Trophoblast cell (in vitro differentiated cells and primary cell): ENCODE measurements at regions not wholly inside any gene's neighbourhood (a gene's known extent, or its start where the extent isn't known, plus 50 kb on each side); places are given as distances from the start of the nearest gene placed in this dataset.

ENCODE experiments used
- DNase-seq, 2 donors: peaks; one replicate each; pipeline ENCODE4 v3.0.0-alpha.2; 2016
- H2AFZ ChIP-seq: 2 replicates; pipeline ENCODE4 v1.6.1; 2013; ENCODE audit warnings: low read length, moderate library complexity, mild to moderate bottlenecking; ENCODE audit not compliant: insufficient read depth, poor library complexity
- H2AK5ac ChIP-seq: 2 replicates; pipeline ENCODE4 v1.6.1; 2013; ENCODE audit warnings: mild to moderate bottlenecking, low read length
- H2BK120ac ChIP-seq: 2 replicates; pipeline ENCODE4 v1.6.1; 2013; ENCODE audit warnings: low read length, mild to moderate bottlenecking, moderate library complexity; ENCODE audit not compliant: insufficient read depth, poor library complexity
- H2BK12ac ChIP-seq: 2 replicates; pipeline ENCODE4 v1.6.1; 2013; ENCODE audit warnings: mild to moderate bottlenecking, low read length, moderate library complexity
- H2BK5ac ChIP-seq: 2 replicates; pipeline ENCODE4 v1.6.1; 2013; ENCODE audit warnings: low read length, low read depth, moderate library complexity, mild to moderate bottlenecking; ENCODE audit not compliant: poor library complexity
- H3K14ac ChIP-seq: 2 replicates; pipeline ENCODE4 v1.6.1; 2013; ENCODE audit warnings: mild to moderate bottlenecking, low read length
- H3K18ac ChIP-seq: 2 replicates; pipeline ENCODE4 v1.6.1; 2013; ENCODE audit warnings: mild to moderate bottlenecking, low read length
- H3K23ac ChIP-seq: 2 replicates; pipeline ENCODE4 v1.6.1; 2013; ENCODE audit warnings: low read length
- H3K27ac ChIP-seq: 2 replicates; pipeline ENCODE4 v1.5.1; 2013; ENCODE audit warnings: low read depth, mild to moderate bottlenecking, inconsistent platforms, low read length, moderate library complexity
- H3K27me3 ChIP-seq: 2 replicates; pipeline ENCODE4 v1.6.1; 2013; ENCODE audit warnings: inconsistent platforms, mild to moderate bottlenecking, low read length, moderate library complexity; ENCODE audit not compliant: insufficient read depth
- H3K36me3 ChIP-seq, 2 experiments: 1 replicate in 1 of 2; 2 replicates in 1 of 2; pipeline ENCODE4 v1.6.1; 2013; ENCODE audit warnings: low read length in 2 of 2, mild to moderate bottlenecking in 2 of 2, moderate library complexity in 1 of 2; ENCODE audit not compliant: insufficient read depth in 2 of 2, control insufficient read depth in 1 of 2
- H3K4ac ChIP-seq: 2 replicates; pipeline ENCODE4 v1.6.1; 2013; ENCODE audit warnings: low read depth, mild to moderate bottlenecking, low read length, moderate library complexity
- H3K4me1 ChIP-seq, 2 experiments: 1 replicate in 1 of 2; 2 replicates in 1 of 2; pipeline ENCODE4 v1.6.1; 2013; ENCODE audit warnings: low read length in 2 of 2, mild to moderate bottlenecking in 2 of 2, moderate library complexity in 1 of 2; ENCODE audit not compliant: insufficient read depth in 2 of 2, control insufficient read depth in 1 of 2
- H3K4me2 ChIP-seq: 2 replicates; pipeline ENCODE4 v1.6.1; 2013; ENCODE audit warnings: inconsistent platforms, mild to moderate bottlenecking, low read length, moderate library complexity
- H3K4me3 ChIP-seq: 2 replicates; pipeline ENCODE4 v1.5.1; 2013; ENCODE audit warnings: mild to moderate bottlenecking, low read depth, low read length, inconsistent platforms
- H3K79me1 ChIP-seq: one replicate; pipeline ENCODE4 v1.6.1; 2013; ENCODE audit warnings: low read length
- H3K79me2 ChIP-seq: 2 replicates; pipeline ENCODE4 v1.6.1; 2013; ENCODE audit warnings: low read length, mild to moderate bottlenecking; ENCODE audit not compliant: control insufficient read depth, insufficient read depth, poor library complexity
- H3K9ac ChIP-seq: 2 replicates; pipeline ENCODE4 v1.6.1; 2013; ENCODE audit warnings: mild to moderate bottlenecking, low read length
- H3K9me3 ChIP-seq: 2 replicates; pipeline ENCODE4 v1.6.1; 2013; ENCODE audit warnings: low read depth, mild to moderate bottlenecking, control low read depth, inconsistent platforms, low read length; ENCODE audit not compliant: insufficient read depth
- H4K12ac ChIP-seq: 2 replicates; pipeline ENCODE4 v1.6.1; 2013; ENCODE audit warnings: low read depth, mild to moderate bottlenecking, low read length, moderate library complexity
- H4K8ac ChIP-seq: 2 replicates; pipeline ENCODE4 v1.6.1; 2013; ENCODE audit warnings: low read depth, mild to moderate bottlenecking, low read length, moderate library complexity
- H4K91ac ChIP-seq: one replicate; pipeline ENCODE4 v1.6.1; 2013; ENCODE audit warnings: low read depth, mild to moderate bottlenecking, low read length, moderate library complexity
- WGBS: extraction: QIAGEN DNeasy Blood & Tissue Kit; methylation state at CpG from one replicate; pipeline ENCODE4 v1.1.7; 2013; ENCODE audit warnings: missing lambda C conversion rate; ENCODE audit not compliant: insufficient read length, insufficient coverage; ENCODE audit errors: extremely low coverage; 5-methylcytosine and 5-hydroxymethylcytosine counted together

GRCh38 chr5:61277190-61277589, 54.9 kb upstream of the ZSWIM6 start:
- Histone ChIP-seq H3K4me2 (no peak overlapping the region), H2BK12ac (no peak overlapping the region), H3K36me3 (no peaks in the 10 kb centered on the region), H3K4me3 (no peak overlapping the region), H3K4ac (no peak overlapping the region), H4K12ac (no peak overlapping the region), H3K79me2 (no peaks in the 10 kb centered on the region), H3K9me3 (no peaks in the 10 kb centered on the region), H2BK120ac (no peak overlapping the region), H3K14ac (no peak overlapping the region), H3K9ac (no peak overlapping the region), H2AK5ac (no peak overlapping the region), H3K27me3 (no peaks in the 10 kb centered on the region), H3K79me1 (peaks cover 3% of the 10 kb centered on the region), H2AFZ (no peak overlapping the region), H3K27ac (no peak overlapping the region), H4K8ac (no peak overlapping the region), H3K18ac (no peak overlapping the region), H3K4me1 (peaks cover 6% of the 10 kb centered on the region in 2 experiments), H4K91ac (no peak overlapping the region), H2BK5ac (no peak overlapping the region), H3K23ac (no peak overlapping the region)
- DNase-seq, result no peak
- WGBS, result no CpG with 5 or more reads among the region's 2 CpGs

DNA sequence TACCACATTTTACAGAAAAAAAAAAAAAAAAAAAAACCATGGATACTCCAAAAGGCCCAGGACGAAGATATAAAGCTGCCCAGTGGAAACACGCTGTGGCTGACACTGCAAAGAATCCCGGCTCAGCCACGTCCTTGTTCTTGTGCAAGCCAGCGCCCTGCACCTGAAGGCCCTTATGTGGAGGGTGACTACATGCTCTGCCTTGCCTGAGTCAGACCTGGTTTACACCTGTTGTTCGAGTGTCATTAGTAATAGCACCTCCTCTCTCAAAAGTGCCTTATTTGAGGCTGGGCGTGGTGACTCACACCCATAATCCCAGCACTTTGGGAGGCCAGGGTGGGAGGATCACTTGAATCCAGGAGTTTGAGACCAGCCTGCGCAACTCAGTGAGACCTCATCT, 54.3 kb upstream of the ZSWIM6 start:
- H2BK120ac ChIP-seq, result no peak overlapping the region

GRCh38 chr5:61279725-61280124, 52.3 kb upstream of the ZSWIM6 start:
- DNase-seq, result peak; percentile 38 to 78
- Histone ChIP-seq H2BK120ac (no peak overlapping the region), H2AFZ (no peak overlapping the region), H3K9me3 (no peaks in the 10 kb centered on the region), H2BK5ac (no peak overlapping the region), H2AK5ac (no peak overlapping the region), H3K4me2 (no peak overlapping the region), H3K27me3 (no peaks in the 10 kb centered on the region), H3K14ac (no peak overlapping the region), H4K8ac (no peak overlapping the region), H3K23ac (no peak overlapping the region), H3K79me2 (no peaks in the 10 kb centered on the region), H2BK12ac (no peak overlapping the region), H3K4me3 (no peak overlapping the region), H3K9ac (no peak overlapping the region), H4K91ac (no peak overlapping the region), H3K79me1 (peaks cover 3% of the 10 kb centered on the region), H3K18ac (no peak overlapping the region), H4K12ac (no peak overlapping the region), H3K4ac (no peak overlapping the region), H3K4me1 (peaks cover 6% of the 10 kb centered on the region in 2 experiments), H3K36me3 (no peaks in the 10 kb centered on the region), H3K27ac (peak overlapping the region; percentile 71)
- no CpG with 5 or more reads among the region's 2 CpGs for WGBS

More for the DNA sequence above, 54.3 kb upstream of the ZSWIM6 start:
- H3K79me1 ChIP-seq, result peaks cover 3% of the 10 kb centered on the region
- H4K91ac ChIP-seq, result no peak overlapping the region
- H3K36me3 ChIP-seq, result no peaks in the 10 kb centered on the region
- H3K18ac ChIP-seq, result no peak overlapping the region
- no peak overlapping the region for H3K14ac ChIP-seq
- H2BK12ac ChIP-seq, result no peak overlapping the region
- no peak overlapping the region for H3K4me2 ChIP-seq
- H3K4me1 ChIP-seq, result peaks cover 6% of the 10 kb centered on the region in 2 experiments
- H3K9me3 ChIP-seq, result no peaks in the 10 kb centered on the region
- no peak overlapping the region for H4K12ac ChIP-seq
- no CpG with 5 or more reads among the region's 8 CpGs for WGBS
- H4K8ac ChIP-seq, result no peak overlapping the region
- no peak overlapping the region for H3K4ac ChIP-seq
- no peak overlapping the region for H2AK5ac ChIP-seq
- DNase-seq, result peak; percentile 88 to 90
- H2AFZ ChIP-seq, result no peak overlapping the region
- no peaks in the 10 kb centered on the region for H3K27me3 ChIP-seq
- no peaks in the 10 kb centered on the region for H3K79me2 ChIP-seq
- H3K4me3 ChIP-seq, result no peak overlapping the region
- no peak overlapping the region for H2BK5ac ChIP-seq
- H3K23ac ChIP-seq, result no peak overlapping the region
- H3K9ac ChIP-seq, result no peak overlapping the region
- no peak overlapping the region for H3K27ac ChIP-seq

DNA sequence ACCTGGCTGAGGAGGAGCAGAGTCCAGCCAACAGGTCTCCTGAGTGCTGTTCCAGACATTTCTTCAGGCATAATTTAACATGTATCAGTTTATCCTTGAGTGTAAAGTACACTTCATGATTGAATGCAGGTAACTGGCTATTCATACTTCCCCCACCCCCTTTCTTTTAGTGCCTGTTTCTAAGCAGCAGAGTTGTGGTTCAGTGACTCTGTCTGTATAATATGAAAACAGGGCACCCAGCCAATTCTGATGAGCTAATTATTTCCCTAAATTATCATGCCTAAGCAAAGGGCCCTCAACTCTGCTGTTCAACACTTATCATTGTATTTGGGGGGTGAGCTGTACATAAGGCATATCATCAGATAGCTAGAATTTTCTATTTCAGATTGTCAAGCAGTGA, 51.9 kb upstream of the ZSWIM6 start:
- Histone ChIP-seq H4K12ac (no peak overlapping the region), H3K79me1 (peaks cover 2% of the 10 kb centered on the region), H3K9ac (no peak overlapping the region), H2AFZ (no peak overlapping the region), H3K23ac (no peak overlapping the region), H3K18ac (no peak overlapping the region), H3K4ac (no peak overlapping the region), H3K36me3 (no peaks in the 10 kb centered on the region), H2AK5ac (no peak overlapping the region), H3K79me2 (no peaks in the 10 kb centered on the region), H2BK12ac (no peak overlapping the region), H3K9me3 (no peaks in the 10 kb centered on the region), H3K27me3 (no peaks in the 10 kb centered on the region), H3K4me1 (peaks cover 4 to 6% of the 10 kb centered on the region in 2 experiments), H3K4me2 (no peak overlapping the region), H3K14ac (no peak overlapping the region), H3K4me3 (no peak overlapping the region), H4K91ac (no peak overlapping the region), H2BK5ac (no peak overlapping the region), H4K8ac (no peak overlapping the region), H2BK120ac (no peak overlapping the region), H3K27ac (peak overlapping the region; percentile 71)
- no peak for DNase-seq
